Bronchial epithelial cell (primary cell): ENCODE measurements at regions not wholly inside any gene's neighbourhood (a gene's known extent, or its start where the extent isn't known, plus 50 kb on each side); places are given as distances from the start of the nearest gene placed in this dataset.
A peak's percentile ranks its signal among the peaks of the same experiment; 100 is the strongest.

ENCODE experiments used
- DNase-seq: peaks from one replicate; pipeline ENCODE4 v3.0.0-alpha.2; 2010; ENCODE audit warnings: low read depth
- FAIRE-seq: peaks from 2 replicates; lab custom pipeline; 2011; peaks lifted over from hg19 to GRCh38; lab: Jason Lieb, UNC
- H3K27me3 ChIP-seq: 2 replicates; pipeline ENCODE4 v1.5.1; 2011; ENCODE audit warnings: low read length; ENCODE audit not compliant: control insufficient read depth, insufficient read depth
- H3K36me3 ChIP-seq: 2 replicates; pipeline ENCODE4 v1.5.1; 2011; ENCODE audit warnings: low read length; ENCODE audit not compliant: control insufficient read depth, insufficient read depth
- H3K4me3 ChIP-seq: 2 replicates; pipeline ENCODE4 v1.5.1; 2011; ENCODE audit warnings: mild to moderate bottlenecking, low read depth, low read length, control low read depth
- CTCF ChIP-seq: IDR thresholded peaks from 2 replicates; pipeline ENCODE4 v1.5.1; 2011; ENCODE audit warnings: mild to moderate bottlenecking, moderate library complexity, low read length, control low read depth, inconsistent platforms; ENCODE audit not compliant: insufficient read depth, severe bottlenecking

- Histone ChIP-seq H3K27me3 (no peaks in the 10 kb centered on the region), H3K4me3 (no peak overlapping the region), H3K36me3 (no peaks in the 10 kb centered on the region)
- DNase-seq (peak; percentile 68), FAIRE-seq (no peak)
- peak; percentile 60 for TF ChIP-seq CTCF
These were observed 218.8 kb upstream of the BMP4 start for GRCh38 chr14:54175298-54175942.

DNA sequence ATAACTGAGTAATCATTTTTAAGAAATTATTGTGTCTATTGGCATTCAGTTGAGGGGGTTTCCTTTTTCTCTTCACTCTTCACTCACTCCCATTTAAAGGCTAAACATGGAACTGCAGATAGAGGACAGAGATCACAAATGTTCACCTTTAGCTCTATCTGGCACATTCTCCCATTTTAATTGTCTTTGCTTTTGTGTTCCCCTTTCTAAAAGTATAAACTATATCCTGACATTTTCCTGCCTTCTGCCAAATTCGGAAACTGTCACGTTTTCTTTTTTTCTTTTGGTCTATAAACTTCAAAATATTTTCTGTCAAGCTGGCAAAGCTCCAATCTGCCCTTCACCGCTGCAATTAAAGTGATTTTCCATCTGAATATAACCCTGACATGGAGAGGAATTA lies 219.8 kb upstream of the CDKN3 start:
- Histone ChIP-seq H3K4me3 (no peak overlapping the region), H3K27me3 (no peaks in the 10 kb centered on the region), H3K36me3 (no peaks in the 10 kb centered on the region)
- FAIRE-seq (no peak), DNase-seq (no peak)
- TF ChIP-seq CTCF = no peak

GRCh38 chr14:54177641-54178621 lies 218.9 kb upstream of the CDKN3 start:
- FAIRE-seq = no peak
- no peak for DNase-seq
- Histone ChIP-seq H3K36me3 (no peaks in the 10 kb centered on the region), H3K4me3 (no peak overlapping the region), H3K27me3 (no peaks in the 10 kb centered on the region)
- TF ChIP-seq CTCF = no peak

DNA sequence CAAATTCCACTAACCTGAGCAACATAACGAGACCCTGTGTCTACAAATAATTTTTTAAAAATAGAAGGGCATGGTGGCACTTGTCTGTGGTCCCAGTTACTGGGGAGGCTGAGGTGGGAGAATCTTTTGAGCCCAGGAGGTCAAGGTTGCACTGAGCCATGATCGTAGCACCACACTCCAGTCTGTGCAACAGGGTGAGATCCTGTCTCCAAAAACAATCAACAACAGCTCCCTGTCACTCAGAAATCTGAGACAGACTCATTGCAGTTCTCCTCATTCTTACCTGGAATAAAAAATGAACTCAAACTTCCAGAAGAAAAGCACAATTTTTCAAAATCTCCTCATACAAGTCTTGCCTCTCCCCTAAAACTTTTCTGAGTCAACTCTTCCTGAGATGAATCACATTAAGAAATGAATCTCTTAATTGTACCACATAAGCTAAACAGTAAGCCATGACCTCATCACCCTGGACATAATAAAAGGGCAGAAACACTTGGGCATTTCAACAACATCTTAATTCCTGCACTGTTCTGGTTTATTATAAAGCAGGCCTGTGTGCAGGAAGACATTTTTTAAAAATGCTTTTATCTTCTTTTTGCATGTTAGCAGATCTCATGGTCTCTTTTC lies 214.3 kb upstream of the CDKN3 start:
- Histone ChIP-seq H3K27me3 (no peaks in the 10 kb centered on the region), H3K36me3 (no peaks in the 10 kb centered on the region), H3K4me3 (no peak overlapping the region)
- peak; percentile 89 for DNase-seq
- peak; percentile 43 for FAIRE-seq
- no peak for TF ChIP-seq CTCF

- DNase-seq (no peak), FAIRE-seq (no peak)
- Histone ChIP-seq H3K27me3 (no peaks in the 10 kb centered on the region), H3K36me3 (no peaks in the 10 kb centered on the region), H3K4me3 (no peak overlapping the region)
- no peak for TF ChIP-seq CTCF
These were observed 209.7 kb upstream of the CDKN3 start for GRCh38 chr14:54186821-54187763.
